Activated CD4-positive, alpha-beta memory T cell treated with anti-CD3 and anti-CD28 coated beads for 36 hours (primary cell): ENCODE measurements at regions not wholly inside any gene's neighbourhood (a gene's known extent, or its start where the extent isn't known, plus 50 kb on each side); places are given as distances from the start of the nearest gene placed in this dataset.

Experiments used
- CTCF ChIA-PET: fragments of 350-600 bp; sonication (Branson Sonifier 250); formaldehyde crosslinking; loops from one replicate; lab custom pipeline; 2021; ENCODE audit warnings: antibody characterized with exemption, inconsistent platforms; lab: Charles Lee
- POLR2A ChIA-PET: fragments of 350-600 bp; sonication (Branson Sonifier 250); formaldehyde crosslinking; loops from one replicate; lab custom pipeline; 2021; ENCODE audit warnings: antibody characterized with exemption; lab: Charles Lee
- DNase-seq: peaks from one replicate; pipeline ENCODE4 v3.0.0-alpha.2; 2020
- H3K27ac Mint-ChIP-seq: one replicate; pipeline ENCODE4 v1.8.0; 2021; ENCODE audit warnings: mixed read lengths
- H3K27me3 Mint-ChIP-seq: one replicate; pipeline ENCODE4 v1.8.0; 2021; ENCODE audit warnings: mixed read lengths
- H3K36me3 Mint-ChIP-seq: one replicate; pipeline ENCODE4 v1.8.0; 2021; ENCODE audit warnings: mixed read lengths
- H3K4me1 Mint-ChIP-seq: one replicate; pipeline ENCODE4 v1.8.0; 2021; ENCODE audit warnings: low read depth, mixed read lengths
- H3K4me3 Mint-ChIP-seq: one replicate; pipeline ENCODE4 v1.8.0; 2021; ENCODE audit warnings: mild to moderate bottlenecking, mixed read lengths
- H3K9me3 Mint-ChIP-seq: one replicate; pipeline ENCODE4 v1.8.0; 2021; ENCODE audit warnings: mixed read lengths
- intact Hi-C: fragments of 100-400 bp; cut with micrococcal nuclease; formaldehyde crosslinking; loops from one replicate; pipeline ENCODE4 v1.15.1; 2023

DNA sequence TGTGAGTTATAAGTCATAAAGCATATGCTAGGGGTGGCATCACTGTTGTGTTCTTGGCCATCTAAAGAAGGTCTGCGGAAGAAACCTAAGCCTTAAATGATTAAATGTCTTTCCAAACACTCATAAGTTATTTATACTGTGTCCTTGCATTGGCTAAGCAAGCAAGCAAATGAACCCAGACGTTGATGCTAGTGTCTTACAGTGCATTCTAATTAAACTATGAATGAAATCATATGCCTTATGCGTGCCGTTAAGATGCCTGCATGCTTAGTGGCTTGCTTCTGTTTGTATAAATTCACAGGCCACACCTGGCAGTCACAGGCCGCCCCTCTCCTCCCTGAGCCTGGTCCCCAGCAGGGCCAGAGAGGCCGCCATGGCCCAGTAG lies 49.9 kb downstream of the RIN2 start:
- H3K36me3 Mint-ChIP-seq: no peaks in the 10 kb centered on the region
- no peaks in the 10 kb centered on the region for H3K4me1 Mint-ChIP-seq
- POLR2A ChIA-PET: no interaction called here
- intact Hi-C loops: no loop called here
- no peak overlapping the region for H3K27ac Mint-ChIP-seq
- CTCF ChIA-PET: interaction anchor here (0.9 kb wide), 1 partner anchor 186 kb away, joined by 3 read pairs; no protein-coding TSS in a partner anchor
- peaks cover 10% of the 10 kb centered on the region for H3K27me3 Mint-ChIP-seq
- DNase-seq: no peak
- no peaks in the 10 kb centered on the region for H3K9me3 Mint-ChIP-seq
- no peak overlapping the region for H3K4me3 Mint-ChIP-seq

DNA sequence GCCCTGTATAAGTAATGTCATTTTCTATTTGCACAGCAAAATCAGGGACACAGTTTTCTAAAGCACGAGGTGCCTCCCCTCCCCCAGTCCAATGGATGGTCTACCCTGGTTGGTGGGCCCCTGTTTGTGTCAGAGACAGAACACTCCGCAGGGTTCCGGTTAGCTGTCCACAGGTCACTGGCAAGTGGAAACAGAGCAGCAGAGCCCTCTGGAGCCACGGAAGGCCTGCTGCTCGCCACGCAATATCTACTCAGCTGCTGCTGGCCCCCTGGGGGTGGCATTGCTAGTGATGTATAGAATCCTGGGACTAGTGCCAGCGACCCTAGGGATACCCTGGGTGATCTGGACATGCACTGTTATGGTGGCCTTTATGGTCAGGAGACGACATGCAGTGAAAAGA lies 50.4 kb downstream of the RIN2 start:
- POLR2A ChIA-PET: no interaction called here

DNA sequence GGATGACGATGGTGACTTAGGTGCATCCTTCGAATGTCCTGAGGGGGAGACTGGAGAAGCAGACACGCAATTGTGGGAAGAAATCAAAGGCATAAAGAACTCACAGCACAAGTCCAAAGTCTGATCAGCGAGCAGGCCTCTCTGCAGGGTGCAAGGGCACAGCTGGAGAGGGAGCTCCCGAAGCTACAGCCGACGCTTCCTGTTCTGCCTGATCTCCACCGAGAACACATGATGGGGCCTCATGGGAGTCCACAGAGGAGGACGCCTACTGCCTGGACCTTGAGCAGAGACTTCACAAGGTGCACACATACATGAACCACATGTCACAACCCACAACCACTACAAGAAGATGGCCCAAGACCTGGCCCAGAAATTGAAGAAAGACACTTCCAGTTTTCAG lies 51.4 kb downstream of the RIN2 start:
- Mint-ChIP-seq H3K27me3 (peaks cover 14% of the 10 kb centered on the region), H3K4me3 (no peak overlapping the region), H3K27ac (no peak overlapping the region), H3K9me3 (no peaks in the 10 kb centered on the region), H3K36me3 (no peaks in the 10 kb centered on the region), H3K4me1 (no peaks in the 10 kb centered on the region)
- ChIA-PET CTCF (no interaction called here), POLR2A (no interaction called here)
- intact Hi-C loops: no loop called here
- DNase-seq: no peak

More for the DNA sequence above, 50.4 kb downstream of the RIN2 start:
- CTCF ChIA-PET: no interaction called here
- DNase-seq: no peak
- no peaks in the 10 kb centered on the region for H3K36me3 Mint-ChIP-seq
- H3K4me3 Mint-ChIP-seq: no peak overlapping the region
- no peak overlapping the region for H3K27ac Mint-ChIP-seq
- intact Hi-C loops: no loop called here
- peaks cover 14% of the 10 kb centered on the region for H3K27me3 Mint-ChIP-seq
- H3K9me3 Mint-ChIP-seq: no peaks in the 10 kb centered on the region
- no peaks in the 10 kb centered on the region for H3K4me1 Mint-ChIP-seq

DNA sequence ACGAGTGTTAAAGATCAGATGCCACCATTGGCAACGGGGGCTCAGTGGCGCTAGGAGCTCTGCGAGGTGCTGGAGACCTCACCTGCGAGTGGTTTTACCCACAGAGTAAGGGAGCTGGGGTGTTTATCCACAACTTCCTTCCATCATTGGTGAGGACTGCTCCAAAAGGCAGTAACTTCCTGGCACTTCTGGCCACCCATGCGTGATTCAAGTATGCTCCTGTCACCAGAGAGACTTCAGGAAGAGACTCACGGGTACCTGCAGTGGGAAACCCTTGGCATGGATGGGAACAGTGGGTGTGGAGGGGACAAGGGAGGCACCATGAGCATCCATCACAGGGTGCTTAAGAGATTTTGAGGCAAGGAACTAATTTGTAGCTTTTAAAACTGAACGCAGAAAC lies 53.2 kb downstream of the RIN2 start:
- ChIA-PET CTCF (no interaction called here), POLR2A (no interaction called here)
- no peak overlapping the region for H3K4me3 Mint-ChIP-seq
- H3K9me3 Mint-ChIP-seq: no peaks in the 10 kb centered on the region
- H3K4me1 Mint-ChIP-seq: peaks cover 5% of the 10 kb centered on the region
- no peak for DNase-seq
- H3K27ac Mint-ChIP-seq: no peak overlapping the region
- peaks cover 14% of the 10 kb centered on the region for H3K27me3 Mint-ChIP-seq
- H3K36me3 Mint-ChIP-seq: no peaks in the 10 kb centered on the region
- intact Hi-C loops: no loop called here

DNA sequence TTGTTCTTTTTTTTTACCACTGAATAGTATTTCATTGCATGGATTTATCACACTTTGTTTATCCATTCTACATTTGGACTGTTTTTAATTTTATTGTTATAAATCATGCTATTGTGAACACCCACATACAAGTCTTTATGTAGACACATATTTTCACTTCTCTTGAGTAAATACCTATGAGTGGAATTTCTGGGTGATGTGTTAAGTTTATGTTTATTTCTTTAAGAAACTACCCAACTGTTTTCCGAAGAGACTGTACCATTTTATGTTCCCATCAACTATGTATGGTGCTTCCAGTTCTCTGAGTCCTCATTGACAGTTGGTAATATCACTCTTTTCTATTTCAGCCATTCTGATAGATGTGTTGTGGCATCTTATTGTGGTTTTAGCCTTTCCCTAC lies 54.0 kb downstream of the RIN2 start:
- no peak overlapping the region for H3K4me3 Mint-ChIP-seq
- POLR2A ChIA-PET: interaction anchor here (0.7 kb wide), 1 partner anchor 125 kb away, joined by 3 read pairs; no protein-coding TSS in a partner anchor
- no peak for DNase-seq

DNA sequence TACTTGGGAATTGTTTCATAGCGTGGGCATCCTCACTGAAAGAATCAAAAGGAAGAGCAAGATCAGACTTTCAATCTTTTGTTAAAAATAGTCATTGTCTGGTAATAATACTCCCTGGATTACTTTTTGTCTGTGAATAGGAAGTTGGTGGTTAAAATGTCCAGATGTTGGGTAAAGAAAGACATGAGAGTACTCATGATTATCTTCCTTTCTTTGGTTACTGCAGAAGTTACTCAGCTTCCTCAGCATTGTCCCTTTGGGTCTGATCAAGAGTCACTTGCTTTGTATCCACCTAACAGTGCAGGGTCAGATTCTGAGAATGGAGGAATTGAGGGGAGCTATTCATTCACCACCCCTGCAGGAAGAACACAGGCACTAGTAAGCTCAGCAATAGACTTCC lies 54.6 kb downstream of the RIN2 start:
- Mint-ChIP-seq H3K4me1 (peaks cover 5% of the 10 kb centered on the region), H3K27ac (no peak overlapping the region), H3K27me3 (peaks cover 14% of the 10 kb centered on the region), H3K36me3 (no peaks in the 10 kb centered on the region), H3K4me3 (no peak overlapping the region), H3K9me3 (no peaks in the 10 kb centered on the region)
- ChIA-PET CTCF (interaction anchor here (0.9 to 1.3 kb wide), 2 partner anchors 15 to 21 kb away, joined by 3 read pairs; no protein-coding TSS in a partner anchor), POLR2A (no interaction called here)
- DNase-seq: no peak
- intact Hi-C loops: no loop called here

More for the DNA sequence above, 54.0 kb downstream of the RIN2 start:
- Mint-ChIP-seq H3K4me1 (peaks cover 5% of the 10 kb centered on the region), H3K36me3 (no peaks in the 10 kb centered on the region), H3K9me3 (no peaks in the 10 kb centered on the region), H3K27me3 (peaks cover 14% of the 10 kb centered on the region), H3K27ac (no peak overlapping the region)
- intact Hi-C loops: no loop called here
- CTCF ChIA-PET: interaction anchor here (1.3 kb wide), 1 partner anchor 20 kb away, joined by 3 read pairs; no protein-coding TSS in a partner anchor

DNA sequence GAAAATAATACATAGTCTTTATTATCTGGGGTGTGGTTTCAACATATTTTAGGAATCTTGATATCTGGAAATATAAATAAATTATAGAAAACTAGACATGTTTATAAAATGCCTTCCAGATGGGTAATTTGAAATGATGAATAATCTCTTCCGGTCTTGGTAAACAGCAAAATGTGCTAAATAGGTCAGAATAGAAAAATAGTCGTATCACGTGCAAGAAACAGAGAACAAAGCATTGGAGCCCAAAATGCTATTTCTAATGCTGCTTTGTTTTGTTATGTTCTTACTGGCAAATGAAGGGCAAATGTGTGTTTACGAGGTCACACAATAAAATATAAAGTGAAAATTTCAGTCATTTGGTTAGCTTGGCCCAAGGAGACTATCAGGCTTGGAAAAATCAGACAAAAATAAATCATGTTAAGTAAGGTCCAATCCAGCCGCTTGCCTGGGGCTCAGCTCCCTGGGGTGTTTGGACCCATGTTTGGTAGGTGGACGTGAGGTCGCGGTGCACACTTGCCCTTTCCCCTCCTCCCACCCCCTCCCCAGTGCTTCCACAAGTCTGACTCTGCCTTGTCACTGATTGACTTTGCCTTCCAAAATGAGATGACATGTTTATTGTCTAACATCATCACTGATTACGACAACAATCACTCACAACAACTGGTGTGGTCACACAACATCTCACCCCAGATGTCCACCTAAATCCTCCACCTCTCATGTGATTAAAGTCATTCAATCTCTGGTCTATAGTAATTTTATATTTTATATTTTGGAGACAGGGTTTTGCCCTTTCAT lies 56.0 kb downstream of the RIN2 start:
- H3K27ac Mint-ChIP-seq: no peak overlapping the region
- DNase-seq: no peak
- H3K4me1 Mint-ChIP-seq: peaks cover 5% of the 10 kb centered on the region
- H3K9me3 Mint-ChIP-seq: peaks cover 5% of the 10 kb centered on the region
- ChIA-PET POLR2A (no interaction called here), CTCF (interaction anchor here (0.9 to 1.6 kb wide), 3 partner anchors 13 to 29 kb away, joined by 3 to 7 read pairs (median 3); no protein-coding TSS in a partner anchor)
- H3K36me3 Mint-ChIP-seq: no peaks in the 10 kb centered on the region
- peaks cover 14% of the 10 kb centered on the region for H3K27me3 Mint-ChIP-seq
- intact Hi-C loops: no loop called here
- H3K4me3 Mint-ChIP-seq: no peak overlapping the region

DNA sequence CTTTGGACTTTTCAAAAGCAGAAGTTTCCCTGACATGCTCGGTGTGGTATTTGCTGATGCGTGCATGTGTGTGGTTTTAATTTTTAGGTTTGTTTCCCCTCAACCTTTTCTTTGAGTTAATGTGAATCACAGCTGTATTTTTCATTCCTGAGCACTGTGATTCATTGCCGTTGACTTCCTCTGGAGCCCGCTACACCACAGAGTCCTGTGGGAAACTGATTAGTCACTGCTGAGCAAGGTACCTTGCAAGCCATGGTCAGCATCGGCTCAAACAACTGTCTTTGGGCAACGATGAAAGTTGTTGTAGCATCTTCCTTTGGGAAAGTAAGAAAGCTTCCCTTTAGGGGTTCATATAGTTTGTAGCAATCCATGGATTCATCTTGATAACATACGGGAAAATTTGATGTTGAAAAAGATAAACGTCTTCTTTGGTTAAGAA lies 57.5 kb downstream of the RIN2 start:
- H3K4me3 Mint-ChIP-seq: no peak overlapping the region
- peaks cover 5% of the 10 kb centered on the region for H3K4me1 Mint-ChIP-seq
- intact Hi-C loops: no loop called here
- ChIA-PET CTCF (interaction anchor here (1.6 kb wide), 1 partner anchor 12 kb away, joined by 7 read pairs; no protein-coding TSS in a partner anchor), POLR2A (no interaction called here)
- H3K9me3 Mint-ChIP-seq: peaks cover 7% of the 10 kb centered on the region
- no peak overlapping the region for H3K27ac Mint-ChIP-seq
- H3K36me3 Mint-ChIP-seq: no peaks in the 10 kb centered on the region
- peak; percentile 26 for DNase-seq
- peaks cover 14% of the 10 kb centered on the region for H3K27me3 Mint-ChIP-seq

DNA sequence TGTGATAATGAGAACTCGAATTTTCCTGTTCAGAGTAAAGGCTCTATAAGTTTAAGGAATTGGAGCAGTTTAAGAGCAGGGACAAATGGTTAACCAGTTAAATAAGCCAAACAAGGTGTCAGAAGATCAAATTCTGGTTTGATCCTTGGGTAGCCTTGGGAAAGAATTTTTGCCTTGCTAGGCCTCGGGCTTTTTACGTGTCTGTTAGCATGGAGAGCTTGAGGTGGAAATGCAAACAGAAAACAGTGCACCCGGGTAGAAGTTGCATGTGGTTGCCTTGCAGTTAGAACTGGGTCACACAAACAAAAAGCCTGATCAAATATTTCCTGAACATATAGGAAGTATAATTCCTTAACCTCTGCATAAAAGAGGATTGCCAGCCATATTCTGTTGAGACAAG lies 58.3 kb downstream of the RIN2 start:
- Mint-ChIP-seq H3K27ac (no peak overlapping the region), H3K4me1 (peaks cover 5% of the 10 kb centered on the region), H3K4me3 (no peak overlapping the region), H3K9me3 (peaks cover 7% of the 10 kb centered on the region), H3K36me3 (no peaks in the 10 kb centered on the region), H3K27me3 (peaks cover 9% of the 10 kb centered on the region)
- intact Hi-C loops: no loop called here
- no peak for DNase-seq
- ChIA-PET POLR2A (no interaction called here), CTCF (interaction anchor here (0.6 kb wide), 1 partner anchor 92 kb away, joined by 3 read pairs; no protein-coding TSS in a partner anchor)

DNA sequence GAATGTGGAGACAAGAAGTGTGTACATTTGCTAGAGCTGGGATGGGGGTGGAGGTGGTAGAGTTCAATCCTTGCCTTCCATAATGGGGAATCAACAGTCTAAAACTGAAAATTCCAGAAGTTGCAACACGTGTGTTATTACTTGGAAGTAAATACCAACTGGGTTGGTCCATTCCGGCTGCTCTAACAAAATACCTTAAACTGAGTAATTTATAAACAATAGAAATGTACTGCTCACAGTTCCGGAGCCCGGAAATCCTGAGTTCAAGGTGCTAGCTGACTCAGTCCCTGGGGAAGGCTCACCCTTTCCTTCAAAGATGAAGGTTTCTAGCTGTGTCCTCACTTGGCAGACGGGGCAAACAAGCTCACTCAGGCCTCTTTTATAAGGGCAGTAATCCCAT lies 59.0 kb downstream of the RIN2 start:
- Mint-ChIP-seq H3K4me1 (peaks cover 5% of the 10 kb centered on the region), H3K27me3 (peaks cover 7% of the 10 kb centered on the region), H3K27ac (no peak overlapping the region), H3K9me3 (peaks cover 7% of the 10 kb centered on the region), H3K4me3 (no peak overlapping the region), H3K36me3 (no peaks in the 10 kb centered on the region)
- intact Hi-C loops: no loop called here
- ChIA-PET CTCF (no interaction called here), POLR2A (no interaction called here)
- DNase-seq: no peak

DNA sequence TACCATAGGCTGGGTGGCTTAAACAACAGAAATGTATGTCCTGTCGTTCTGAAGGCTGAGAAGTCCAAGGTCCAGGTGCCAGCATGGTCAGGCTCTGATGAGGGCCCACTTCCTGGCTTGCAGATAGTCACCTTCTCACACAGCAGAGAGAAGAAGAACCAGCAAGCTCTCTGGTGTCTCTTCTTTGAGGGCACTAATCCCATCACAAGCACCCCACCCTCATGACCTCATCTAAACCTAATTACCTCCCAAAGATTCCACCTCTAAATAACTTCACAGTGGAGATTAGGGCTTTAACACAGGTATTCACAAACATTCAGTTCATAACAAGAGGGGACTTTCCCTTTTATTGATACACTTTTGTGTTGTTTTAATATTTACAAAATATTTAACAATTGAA lies 61.1 kb downstream of the RIN2 start:
- no peak overlapping the region for H3K27ac Mint-ChIP-seq
- H3K4me1 Mint-ChIP-seq: peaks cover 5% of the 10 kb centered on the region
- H3K4me3 Mint-ChIP-seq: no peak overlapping the region
- CTCF ChIA-PET: interaction anchor here (1.0 kb wide), 1 partner anchor 12 kb away, joined by 3 read pairs; no protein-coding TSS in a partner anchor
- DNase-seq: no peak
- no peaks in the 10 kb centered on the region for H3K36me3 Mint-ChIP-seq
- intact Hi-C loops: no loop called here
- H3K27me3 Mint-ChIP-seq: no peaks in the 10 kb centered on the region
- peaks cover 7% of the 10 kb centered on the region for H3K9me3 Mint-ChIP-seq
- POLR2A ChIA-PET: no interaction called here

DNA sequence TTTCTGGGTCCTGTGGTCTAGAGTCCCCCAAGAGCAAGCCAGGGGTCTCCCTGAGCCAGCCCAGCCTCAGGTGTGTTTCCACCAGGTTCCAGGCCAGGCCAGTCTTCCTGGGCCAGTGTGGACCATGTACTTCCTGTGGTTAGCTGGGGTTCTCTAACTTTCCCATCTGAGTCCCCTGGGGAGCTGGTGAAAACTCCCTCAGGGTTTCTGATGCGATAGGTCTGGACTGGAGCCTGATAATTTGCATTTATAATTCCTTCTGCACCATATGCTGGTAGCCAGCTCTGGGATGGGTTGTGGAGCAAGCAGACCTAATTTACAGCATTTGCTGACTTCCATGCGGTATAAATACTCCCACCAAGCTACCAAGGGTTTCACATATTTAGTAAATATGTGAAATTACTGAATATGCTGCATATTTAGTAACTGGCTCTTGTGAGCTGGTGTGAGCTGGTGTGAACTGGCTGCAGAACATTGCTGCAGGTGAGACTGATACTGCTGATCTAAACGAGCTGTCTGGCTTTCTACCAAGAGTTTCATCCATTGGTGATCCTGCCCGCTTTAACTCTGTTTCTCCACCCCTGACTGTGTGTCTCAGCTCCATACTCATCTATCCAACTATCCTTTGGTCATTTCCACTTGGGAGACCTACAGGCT lies 62.6 kb downstream of the RIN2 start:
- intact Hi-C loops: no loop called here
- Mint-ChIP-seq H3K36me3 (no peaks in the 10 kb centered on the region), H3K4me1 (peaks cover under 1% of the 10 kb centered on the region), H3K9me3 (peaks cover 7% of the 10 kb centered on the region), H3K4me3 (no peak overlapping the region), H3K27me3 (no peaks in the 10 kb centered on the region), H3K27ac (no peak overlapping the region)
- DNase-seq: no peak
- CTCF ChIA-PET: no interaction called here
- POLR2A ChIA-PET: no interaction called here
